ENCODE measurements at regions not wholly inside any gene's neighbourhood (a gene's known extent, or its start where the extent isn't known, plus 50 kb on each side); places are given as distances from the start of the nearest gene placed in this dataset.

GRCh38 chr4:114481856-114482255 lies 116.8 kb upstream of the UGT8 start:
- 97% methylated on average over 17 of the region's 18 CpGs for WGBS (ENCODE audit: insufficient coverage)
- no peaks in the 10 kb centered on the region for H3K9me3 ChIP-seq (ENCODE audit: control extremely low read depth in 1 of 3, control insufficient read depth in 2 of 3, insufficient read depth in 1 of 3, low read length in 2 of 3)
- H3K9ac ChIP-seq (ENCODE audit: low read length) = no peak overlapping the region
- no peaks in the 10 kb centered on the region for H3K4me1 ChIP-seq (ENCODE audit: control insufficient read depth in 2 of 2, insufficient read depth in 2 of 2, low read length in 2 of 2)
- intact Hi-C loops (cut with micrococcal nuclease) = no loop called here
- H3K79me2 ChIP-seq (ENCODE audit: control insufficient read depth, insufficient read depth, low read length) = no peaks in the 10 kb centered on the region
- H3K4me3 ChIP-seq (ENCODE audit: control extremely low read depth in 1 of 5, extremely low read depth in 1 of 5, insufficient read depth in 1 of 5, low read depth in 2 of 5, low read length in 4 of 5) = no peak overlapping the region
- H2AFZ ChIP-seq (ENCODE audit: insufficient read depth, low read depth, low read length, poor library complexity, severe bottlenecking) = no peak overlapping the region
- ChIA-PET CTCF (no interaction called here), POLR2A (no interaction called here)
- Mint-ChIP-seq H3K27me3 (peaks cover 9% of the 10 kb centered on the region), H3K4me3 (no peak overlapping the region), H3K9me3 (ENCODE audit: insufficient read depth) (no peaks in the 10 kb centered on the region), H3K27ac (no peak overlapping the region), H3K4me1 (no peaks in the 10 kb centered on the region)
- DNase-seq (no peak), ATAC-seq (ENCODE audit: low read depth) (no peak)
- H3K4me2 ChIP-seq (replicated peaks; ENCODE audit: low read depth, low read length, poor library complexity, severe bottlenecking) = no peak overlapping the region
- no peak overlapping the region for H3K27ac ChIP-seq (ENCODE audit: low read length in 2 of 2)
- H3K36me3 ChIP-seq (replicated peaks in 1 of 2; ENCODE audit: control extremely low read depth in 1 of 2, control insufficient read depth in 1 of 2, extremely low read depth in 1 of 2, insufficient read depth in 2 of 2, low read length in 1 of 2) = no peaks in the 10 kb centered on the region
- no peaks in the 10 kb centered on the region for H3K27me3 ChIP-seq (replicated peaks in 1 of 4; ENCODE audit: control extremely low read depth in 1 of 4, control insufficient read depth in 3 of 4, insufficient read depth in 4 of 4, low read length in 3 of 4)
- TF ChIP-seq EZH2 (IDR thresholded peaks at IDR 0.05; ENCODE audit: borderline replicate concordance, insufficient read depth, low read depth, low read length, poor library complexity, severe bottlenecking) (no peak), CTCF (IDR thresholded peaks at IDR 0.05) (no peak)
- no peaks in the 10 kb centered on the region for H4K20me1 ChIP-seq (ENCODE audit: control insufficient read depth, insufficient read depth, low read length, poor library complexity, severe bottlenecking)

- H3K27me3 ChIP-seq (replicated peaks in 1 of 4; ENCODE audit: control extremely low read depth in 1 of 4, control insufficient read depth in 3 of 4, insufficient read depth in 4 of 4, low read length in 3 of 4) = no peaks in the 10 kb centered on the region
- ATAC-seq (ENCODE audit: low read depth) (no peak), DNase-seq (no peak)
- intact Hi-C loops (cut with micrococcal nuclease) = no loop called here
- H3K27ac ChIP-seq (ENCODE audit: low read length in 2 of 2) = no peak overlapping the region
- H3K9ac ChIP-seq (ENCODE audit: low read length) = no peak overlapping the region
- no peaks in the 10 kb centered on the region for H3K4me1 ChIP-seq (ENCODE audit: control insufficient read depth in 2 of 2, insufficient read depth in 2 of 2, low read length in 2 of 2)
- no peaks in the 10 kb centered on the region for H3K36me3 ChIP-seq (replicated peaks in 1 of 2; ENCODE audit: control extremely low read depth in 1 of 2, control insufficient read depth in 1 of 2, extremely low read depth in 1 of 2, insufficient read depth in 2 of 2, low read length in 1 of 2)
- Mint-ChIP-seq H3K9me3 (ENCODE audit: insufficient read depth) (no peaks in the 10 kb centered on the region), H3K4me3 (no peak overlapping the region), H3K4me1 (no peaks in the 10 kb centered on the region), H3K27me3 (no peaks in the 10 kb centered on the region), H3K27ac (no peak overlapping the region)
- no peak overlapping the region for H2AFZ ChIP-seq (ENCODE audit: insufficient read depth, low read depth, low read length, poor library complexity, severe bottlenecking)
- no peaks in the 10 kb centered on the region for H3K9me3 ChIP-seq (ENCODE audit: control extremely low read depth in 1 of 3, control insufficient read depth in 2 of 3, insufficient read depth in 1 of 3, low read length in 2 of 3)
- no peak overlapping the region for H3K4me3 ChIP-seq (ENCODE audit: control extremely low read depth in 1 of 5, extremely low read depth in 1 of 5, insufficient read depth in 1 of 5, low read depth in 2 of 5, low read length in 4 of 5)
- no peak for TF ChIP-seq CTCF (IDR thresholded peaks at IDR 0.05)
- WGBS (ENCODE audit: insufficient coverage) = no CpG with 5 or more reads among the region's 3 CpGs
- H3K4me2 ChIP-seq (replicated peaks; ENCODE audit: low read depth, low read length, poor library complexity, severe bottlenecking) = no peak overlapping the region
- ChIA-PET POLR2A (no interaction called here), CTCF (interaction anchor here (1.3 kb wide), 1 partner anchor 172 kb away, joined by 4 read pairs; no protein-coding TSS in a partner anchor)
- H3K79me2 ChIP-seq (ENCODE audit: control insufficient read depth, insufficient read depth, low read length) = no peaks in the 10 kb centered on the region
- no peaks in the 10 kb centered on the region for H4K20me1 ChIP-seq (ENCODE audit: control insufficient read depth, insufficient read depth, low read length, poor library complexity, severe bottlenecking)
Measured at GRCh38 chr4:114487101-114487500, 111.5 kb upstream of the UGT8 start.
